GM12873 (cell line): ENCODE measurements at regions not wholly inside any gene's neighbourhood (a gene's known extent, or its start where the extent isn't known, plus 50 kb on each side); places are given as distances from the start of the nearest gene placed in this dataset.

Experiments used
- TF ChIP-seq, protein P1 (sequence below): IDR thresholded peaks from 2 replicates; pipeline ENCODE4 v1.5.1; 2012; ENCODE audit warnings: low read depth, mild to moderate bottlenecking, moderate library complexity, low read length, control low read depth; ENCODE audit not compliant: insufficient read depth; ENCODE audit errors: missing control alignments

DNA sequence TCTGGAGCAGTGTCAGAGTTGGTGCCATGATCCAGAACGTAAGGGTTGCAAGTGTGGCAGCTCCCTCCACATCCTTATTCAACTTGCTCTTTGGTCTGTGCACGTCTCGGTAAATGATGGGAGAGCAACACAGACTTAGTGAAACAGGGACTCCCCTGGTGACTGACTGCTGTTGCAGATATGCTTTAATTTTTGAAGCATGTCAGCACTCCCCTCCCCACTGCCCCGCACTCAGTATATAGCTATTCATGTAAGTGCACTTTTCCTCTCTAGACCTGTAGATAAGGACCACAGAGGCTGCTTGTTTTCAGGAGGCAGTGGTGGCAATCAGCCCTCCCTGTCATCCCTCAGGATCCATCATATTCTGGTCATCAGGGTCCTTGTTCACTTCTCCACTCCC, 470.9 kb downstream of the IRS2 start:
- TF ChIP-seq, protein P1, sequence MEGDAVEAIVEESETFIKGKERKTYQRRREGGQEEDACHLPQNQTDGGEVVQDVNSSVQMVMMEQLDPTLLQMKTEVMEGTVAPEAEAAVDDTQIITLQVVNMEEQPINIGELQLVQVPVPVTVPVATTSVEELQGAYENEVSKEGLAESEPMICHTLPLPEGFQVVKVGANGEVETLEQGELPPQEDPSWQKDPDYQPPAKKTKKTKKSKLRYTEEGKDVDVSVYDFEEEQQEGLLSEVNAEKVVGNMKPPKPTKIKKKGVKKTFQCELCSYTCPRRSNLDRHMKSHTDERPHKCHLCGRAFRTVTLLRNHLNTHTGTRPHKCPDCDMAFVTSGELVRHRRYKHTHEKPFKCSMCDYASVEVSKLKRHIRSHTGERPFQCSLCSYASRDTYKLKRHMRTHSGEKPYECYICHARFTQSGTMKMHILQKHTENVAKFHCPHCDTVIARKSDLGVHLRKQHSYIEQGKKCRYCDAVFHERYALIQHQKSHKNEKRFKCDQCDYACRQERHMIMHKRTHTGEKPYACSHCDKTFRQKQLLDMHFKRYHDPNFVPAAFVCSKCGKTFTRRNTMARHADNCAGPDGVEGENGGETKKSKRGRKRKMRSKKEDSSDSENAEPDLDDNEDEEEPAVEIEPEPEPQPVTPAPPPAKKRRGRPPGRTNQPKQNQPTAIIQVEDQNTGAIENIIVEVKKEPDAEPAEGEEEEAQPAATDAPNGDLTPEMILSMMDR, result no peak

DNA sequence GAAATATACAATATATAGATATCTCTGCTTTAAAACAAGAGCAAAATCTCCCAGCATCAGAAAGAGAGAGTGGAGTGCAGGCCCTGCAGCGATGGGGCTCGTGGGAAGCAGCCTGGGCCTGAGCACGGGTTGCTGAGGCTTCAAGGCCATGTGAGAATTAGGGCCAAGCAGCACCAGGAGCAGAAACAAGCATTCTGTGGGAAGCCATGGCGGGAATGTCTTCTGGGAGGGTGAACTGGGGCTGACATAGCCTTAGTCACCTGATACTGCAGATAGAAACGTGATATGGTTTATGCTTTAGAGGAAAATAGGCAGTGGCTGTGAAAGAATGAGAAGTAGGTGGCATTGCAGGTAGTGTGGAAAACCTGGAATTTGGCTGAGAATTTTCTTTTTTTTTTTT, 472.3 kb downstream of the IRS2 start:
- TF ChIP-seq, protein P1, result no peak

DNA sequence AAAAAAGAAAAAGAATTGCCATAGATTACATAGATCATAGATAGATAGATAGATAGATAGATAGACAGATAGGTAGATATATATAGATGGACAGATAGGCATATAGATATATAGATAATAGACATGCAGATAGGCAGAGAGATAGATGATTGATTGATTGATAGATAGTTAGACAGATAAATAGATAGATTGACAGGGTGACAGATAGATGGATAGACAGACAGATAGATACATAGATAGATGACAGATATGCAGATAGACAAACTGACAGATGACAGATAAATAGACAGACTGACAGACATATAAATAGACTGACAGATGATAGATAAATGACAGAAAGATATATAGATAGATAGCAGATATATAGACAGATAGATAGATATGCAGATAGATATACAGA, 474.0 kb downstream of the IRS2 start:
- TF ChIP-seq, protein P1, result no peak

DNA sequence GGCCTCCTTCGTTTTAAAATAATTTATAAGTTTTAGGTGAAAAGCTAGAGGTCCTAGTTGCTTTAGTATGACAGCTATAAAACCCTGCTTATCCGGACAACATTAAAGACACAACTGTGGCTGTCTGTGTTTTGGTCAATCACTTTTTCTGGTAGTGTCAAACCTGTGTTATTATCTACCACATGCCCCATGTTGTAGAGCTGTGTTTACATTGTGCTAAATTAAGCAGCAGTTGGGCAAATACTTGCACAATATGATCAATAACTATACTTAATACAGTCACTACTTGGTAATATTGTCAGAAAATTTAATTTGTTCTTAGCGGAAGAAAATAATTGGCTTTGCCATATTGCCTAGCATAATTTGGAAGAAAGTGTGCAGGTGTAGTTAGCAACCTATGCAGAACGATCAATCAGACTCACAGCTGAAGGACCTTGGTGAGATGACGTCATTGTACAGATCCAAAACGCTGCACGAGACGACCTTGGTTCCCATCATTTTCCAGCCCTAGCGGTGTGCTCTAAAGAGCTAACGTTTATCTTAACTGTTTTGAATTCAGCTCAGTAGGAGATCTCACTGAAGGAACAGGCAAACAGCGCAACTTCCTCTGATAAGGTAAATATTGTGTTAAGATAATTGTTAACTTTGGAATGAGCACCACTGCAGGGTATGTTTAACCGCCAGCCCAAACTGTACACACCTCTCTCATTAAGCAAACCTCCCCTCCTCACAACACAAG, 476.6 kb downstream of the IRS2 start:
- TF ChIP-seq, protein P1, result no peak

DNA sequence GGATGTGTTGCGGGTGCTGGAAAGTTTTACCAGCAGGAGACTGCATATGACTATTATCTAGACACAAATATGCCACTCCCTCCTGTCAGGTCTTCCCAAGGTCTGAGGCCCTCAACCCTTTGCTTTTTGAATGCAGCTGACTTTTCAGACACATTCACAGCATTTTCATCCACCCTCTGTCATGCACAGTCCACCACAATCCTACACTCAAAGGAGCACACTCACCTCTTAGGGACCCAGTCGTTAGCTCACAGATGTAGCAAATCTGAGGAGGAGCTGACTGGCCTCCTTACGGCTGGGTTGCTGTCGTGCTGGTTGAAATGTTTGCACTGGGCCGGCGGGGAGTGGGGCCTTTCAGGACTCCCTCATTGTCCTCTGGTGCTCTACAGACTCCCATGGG, 479.4 kb downstream of the IRS2 start:
- TF ChIP-seq, protein P1, result no peak

DNA sequence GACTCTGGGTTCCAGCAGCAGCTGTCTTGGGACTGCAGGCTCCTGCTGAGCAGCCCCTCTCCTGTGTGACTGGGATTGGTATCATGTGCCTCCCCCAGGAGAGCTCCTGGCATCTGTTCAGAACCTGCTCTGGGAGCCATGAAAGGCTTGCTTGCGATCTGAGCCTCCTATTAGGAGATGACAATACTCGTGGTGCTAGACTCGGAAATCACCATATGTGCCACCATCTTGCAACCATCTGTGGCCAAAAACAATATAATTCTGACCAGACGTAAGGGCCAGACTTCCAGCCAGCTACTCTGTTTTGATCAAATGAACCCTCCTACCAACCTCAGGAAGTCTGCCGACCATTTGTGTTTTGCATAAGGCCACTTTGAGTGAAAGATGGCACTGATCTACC, 484.7 kb downstream of the IRS2 start:
- TF ChIP-seq, protein P1, result no peak

DNA sequence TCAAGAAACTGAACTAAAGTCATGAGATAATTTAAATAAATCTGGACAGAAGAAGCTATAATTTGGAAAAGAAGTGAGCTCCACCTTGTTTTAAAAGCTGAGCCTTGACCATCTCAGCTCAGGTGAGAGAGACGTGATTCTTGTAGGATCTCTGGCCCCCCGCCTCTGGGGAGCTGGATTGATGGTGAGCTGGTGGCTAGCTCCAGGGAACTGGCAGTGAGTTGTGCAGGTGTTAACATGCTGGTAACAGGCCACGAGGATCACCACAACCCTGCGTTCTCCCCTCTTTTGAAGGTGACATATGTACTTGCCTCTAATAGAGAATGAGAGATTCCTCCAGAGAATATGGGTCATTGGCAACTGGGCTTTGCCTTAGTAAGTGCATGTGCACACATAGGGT, 485.1 kb downstream of the IRS2 start:
- TF ChIP-seq, protein P1, result no peak
